SU-DHL-6 (cell line): ENCODE measurements at regions not wholly inside any gene's neighbourhood (a gene's known extent, or its start where the extent isn't known, plus 50 kb on each side); places are given as distances from the start of the nearest gene placed in this dataset.

Experiments
- H2AFZ ChIP-seq: fragments of 200-600 bp; sonication (generic); 2 replicates; pipeline ENCODE4 v1.6.1; 2014; ENCODE audit warnings: low read depth, mild to moderate bottlenecking, moderate library complexity, mixed read lengths, antibody characterized with exemption, low read length; ENCODE audit not compliant: severe bottlenecking
- H3F3A ChIP-seq: fragments of 200-600 bp; shearing (Covaris generic); 2 replicates; pipeline ENCODE4 v1.6.0; 2016; ENCODE audit warnings: antibody characterized with exemption, mild to moderate bottlenecking; ENCODE audit not compliant: insufficient read depth
- H3K27ac ChIP-seq: fragments of 200-600 bp; sonication (generic); 2 replicates; pipeline ENCODE4 v1.5.1; 2016; ENCODE audit warnings: low read depth, mild to moderate bottlenecking, low read length, moderate library complexity, mixed read lengths
- H3K27me3 ChIP-seq: fragments of 200-600 bp; sonication (generic), shearing (Covaris generic); 2 replicates; pipeline ENCODE4 v1.6.0; 2014; ENCODE audit warnings: mild to moderate bottlenecking, low read length
- H3K36me3 ChIP-seq: fragments of 200-600 bp; sonication (generic); 2 replicates; pipeline ENCODE4 v1.6.1; 2014; ENCODE audit warnings: mild to moderate bottlenecking, low read length, mixed read lengths
- H3K4me2 ChIP-seq: fragments of 300-600, 200-600 bp; shearing (Covaris generic), sonication (generic); 2 replicates; pipeline ENCODE4 v1.6.0; 2014; ENCODE audit warnings: low read length, low read depth, mild to moderate bottlenecking; ENCODE audit not compliant: poor library complexity, severe bottlenecking
- H3K4me3 ChIP-seq: fragments of 200-600 bp; sonication (generic); 2 replicates; pipeline ENCODE4 v1.5.1; 2014; ENCODE audit warnings: antibody characterized with exemption, low read length, mild to moderate bottlenecking, mixed read lengths; ENCODE audit not compliant: insufficient read depth, poor library complexity, severe bottlenecking
- H3K79me2 ChIP-seq: fragments of 200-600 bp; sonication (generic); 2 replicates; pipeline ENCODE4 v1.6.1; 2014; ENCODE audit warnings: mild to moderate bottlenecking, low read length, moderate library complexity; ENCODE audit not compliant: insufficient read depth
- H3K9ac ChIP-seq: fragments of 200-600 bp; sonication (generic); 2 replicates; pipeline ENCODE4 v1.7.0; 2014; ENCODE audit warnings: mild to moderate bottlenecking, low read length
- H3K9me2 ChIP-seq: fragments of 200-600 bp; sonication (generic); replicated peaks from 2 replicates; pipeline ENCODE4 v1.6.1; 2014; ENCODE audit warnings: low read length; ENCODE audit not compliant: insufficient read depth
- H3K9me3 ChIP-seq: fragments of 200-600 bp; sonication (generic); 2 replicates; pipeline ENCODE4 v1.6.1; 2014; ENCODE audit warnings: low read length, mixed read lengths; ENCODE audit not compliant: insufficient read depth
- H4K20me1 ChIP-seq: fragments of 200-600 bp; sonication (generic); 2 replicates; pipeline ENCODE4 v1.6.1; 2014; ENCODE audit warnings: low read depth, mild to moderate bottlenecking, antibody characterized with exemption, low read length, moderate library complexity, mixed read lengths
- EZH2phosphoT487 ChIP-seq: fragments of 200-600 bp; sonication (generic), shearing (Covaris generic); conservative IDR thresholded peaks from 2 replicates; pipeline ENCODE4 v1.6.1; 2018; ENCODE audit warnings: mild to moderate bottlenecking, antibody characterized with exemption, low read length, moderate library complexity, mixed read lengths
- TF ChIP-seq, protein P1 (sequence below): fragments of 200-600 bp; sonication (generic); IDR thresholded peaks from one replicate; pipeline ENCODE4 v1.5.1; 2017; ENCODE audit warnings: antibody characterized with exemption, mild to moderate bottlenecking, low read length, moderate library complexity; ENCODE audit not compliant: insufficient read depth, poor library complexity, severe bottlenecking

DNA sequence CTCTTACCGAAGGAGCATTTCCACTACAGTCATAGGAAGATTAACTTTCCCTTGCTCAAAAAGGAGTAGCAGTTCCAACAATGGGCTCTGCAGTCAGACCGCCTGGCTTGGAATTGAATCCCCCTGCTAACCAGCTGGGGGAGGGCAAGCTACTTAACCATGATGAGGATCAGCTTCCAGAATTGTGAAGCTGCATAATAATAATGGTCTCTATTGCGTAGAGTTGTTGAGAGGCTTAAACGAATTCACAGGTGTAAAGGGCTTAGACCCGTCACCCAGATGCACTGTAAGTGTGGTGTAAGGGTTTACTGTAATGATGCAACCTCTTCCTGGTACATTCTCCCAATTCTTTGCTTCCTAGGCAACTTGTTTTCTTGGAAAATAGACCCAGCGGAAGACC, 185.2 kb upstream of the RGMA start:
- no peak overlapping the region for H3K27ac ChIP-seq
- H3K9ac ChIP-seq = no peak overlapping the region
- H3K79me2 ChIP-seq = no peaks in the 10 kb centered on the region
- no peaks in the 10 kb centered on the region for H3F3A ChIP-seq
- H3K27me3 ChIP-seq = no peaks in the 10 kb centered on the region
- TF ChIP-seq, protein P1, sequence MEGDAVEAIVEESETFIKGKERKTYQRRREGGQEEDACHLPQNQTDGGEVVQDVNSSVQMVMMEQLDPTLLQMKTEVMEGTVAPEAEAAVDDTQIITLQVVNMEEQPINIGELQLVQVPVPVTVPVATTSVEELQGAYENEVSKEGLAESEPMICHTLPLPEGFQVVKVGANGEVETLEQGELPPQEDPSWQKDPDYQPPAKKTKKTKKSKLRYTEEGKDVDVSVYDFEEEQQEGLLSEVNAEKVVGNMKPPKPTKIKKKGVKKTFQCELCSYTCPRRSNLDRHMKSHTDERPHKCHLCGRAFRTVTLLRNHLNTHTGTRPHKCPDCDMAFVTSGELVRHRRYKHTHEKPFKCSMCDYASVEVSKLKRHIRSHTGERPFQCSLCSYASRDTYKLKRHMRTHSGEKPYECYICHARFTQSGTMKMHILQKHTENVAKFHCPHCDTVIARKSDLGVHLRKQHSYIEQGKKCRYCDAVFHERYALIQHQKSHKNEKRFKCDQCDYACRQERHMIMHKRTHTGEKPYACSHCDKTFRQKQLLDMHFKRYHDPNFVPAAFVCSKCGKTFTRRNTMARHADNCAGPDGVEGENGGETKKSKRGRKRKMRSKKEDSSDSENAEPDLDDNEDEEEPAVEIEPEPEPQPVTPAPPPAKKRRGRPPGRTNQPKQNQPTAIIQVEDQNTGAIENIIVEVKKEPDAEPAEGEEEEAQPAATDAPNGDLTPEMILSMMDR = no peak
- TF ChIP-seq EZH2phosphoT487 = no peak
- no peaks in the 10 kb centered on the region for H3K9me2 ChIP-seq
- H4K20me1 ChIP-seq = no peaks in the 10 kb centered on the region
- no peaks in the 10 kb centered on the region for H3K36me3 ChIP-seq
- H3K9me3 ChIP-seq = no peaks in the 10 kb centered on the region
- H3K4me2 ChIP-seq = no peak overlapping the region
- H2AFZ ChIP-seq = no peak overlapping the region
- no peak overlapping the region for H3K4me3 ChIP-seq

- no peak overlapping the region for H2AFZ ChIP-seq
- no peaks in the 10 kb centered on the region for H3K9me3 ChIP-seq
- no peak overlapping the region for H3K9ac ChIP-seq
- H3K36me3 ChIP-seq = no peaks in the 10 kb centered on the region
- no peak overlapping the region for H3K4me3 ChIP-seq
- H3K9me2 ChIP-seq = no peaks in the 10 kb centered on the region
- H3F3A ChIP-seq = no peaks in the 10 kb centered on the region
- TF ChIP-seq EZH2phosphoT487 = no peak
- TF ChIP-seq, protein P1 = no peak
- H4K20me1 ChIP-seq = no peaks in the 10 kb centered on the region
- H3K79me2 ChIP-seq = no peaks in the 10 kb centered on the region
- no peak overlapping the region for H3K4me2 ChIP-seq
- no peaks in the 10 kb centered on the region for H3K27me3 ChIP-seq
- no peak overlapping the region for H3K27ac ChIP-seq
These were observed 182.9 kb upstream of the RGMA start for GRCh38 chr15:93271871-93272270.

DNA sequence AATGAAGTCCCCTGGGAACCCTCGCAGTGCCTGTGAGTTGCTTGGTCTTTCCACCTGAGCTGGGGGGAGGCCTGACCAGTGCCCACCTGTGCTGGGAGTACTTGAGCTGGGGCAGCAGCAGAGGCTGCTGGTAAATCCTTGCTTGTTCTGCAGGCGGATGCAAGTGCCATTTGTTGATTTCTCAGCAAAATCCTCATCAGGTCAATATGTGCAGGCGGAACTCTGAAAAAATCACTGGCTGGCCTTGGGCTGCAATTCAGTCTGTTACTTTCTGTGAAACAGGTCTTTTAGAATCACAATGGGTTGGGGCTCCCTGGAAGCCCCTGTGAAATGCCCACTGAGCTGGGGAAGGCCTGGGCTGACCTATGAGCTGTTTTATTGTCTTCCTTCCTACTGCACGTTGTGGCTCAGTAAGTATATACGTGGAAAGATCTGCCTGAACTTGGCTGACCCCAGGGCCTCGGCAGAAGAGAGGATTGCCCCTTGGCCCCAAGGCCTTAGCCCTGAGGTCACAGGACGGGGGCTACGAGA, 182.0 kb upstream of the RGMA start:
- no peaks in the 10 kb centered on the region for H3K9me2 ChIP-seq
- H2AFZ ChIP-seq = no peak overlapping the region
- no peaks in the 10 kb centered on the region for H3K9me3 ChIP-seq
- no peak overlapping the region for H3K4me2 ChIP-seq
- H3K27ac ChIP-seq = no peak overlapping the region
- H3K36me3 ChIP-seq = no peaks in the 10 kb centered on the region
- H3F3A ChIP-seq = no peaks in the 10 kb centered on the region
- no peak overlapping the region for H3K4me3 ChIP-seq
- H3K9ac ChIP-seq = no peak overlapping the region
- no peaks in the 10 kb centered on the region for H3K27me3 ChIP-seq
- TF ChIP-seq EZH2phosphoT487 = no peak
- TF ChIP-seq, protein P1 = no peak
- H4K20me1 ChIP-seq = no peaks in the 10 kb centered on the region
- no peaks in the 10 kb centered on the region for H3K79me2 ChIP-seq

DNA sequence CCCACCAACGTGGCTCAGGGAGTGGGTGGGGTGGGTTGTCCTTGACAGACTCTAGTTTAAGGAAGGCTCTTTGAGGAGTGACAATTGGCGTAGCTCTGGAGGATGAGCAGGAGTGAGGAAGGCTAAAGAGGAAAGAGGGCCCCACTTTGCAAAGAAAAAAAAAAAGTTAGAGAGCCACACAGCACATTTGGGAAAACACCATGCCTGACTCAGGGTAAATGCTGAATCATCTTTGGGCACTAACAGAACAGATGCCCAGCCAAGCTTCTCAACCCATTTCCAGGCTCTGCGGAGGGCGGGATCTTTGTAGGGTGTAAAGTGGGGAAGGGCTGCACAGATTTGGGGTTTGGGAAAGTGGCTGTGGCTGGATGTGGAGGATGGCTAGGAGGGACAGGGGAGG, 179.1 kb upstream of the RGMA start:
- H3K27me3 ChIP-seq = no peaks in the 10 kb centered on the region

More for the DNA sequence above, 179.1 kb upstream of the RGMA start:
- Histone ChIP-seq H3K9me2 (no peaks in the 10 kb centered on the region), H4K20me1 (no peaks in the 10 kb centered on the region), H3K9me3 (no peaks in the 10 kb centered on the region), H3F3A (no peaks in the 10 kb centered on the region), H2AFZ (no peak overlapping the region), H3K79me2 (no peaks in the 10 kb centered on the region), H3K9ac (no peak overlapping the region), H3K36me3 (no peaks in the 10 kb centered on the region), H3K4me3 (no peak overlapping the region), H3K27ac (no peak overlapping the region), H3K4me2 (no peak overlapping the region)
- TF ChIP-seq EZH2phosphoT487 = no peak
- TF ChIP-seq, protein P1 = no peak
